DND-41 (cell line): ENCODE measurements at regions not wholly inside any gene's neighbourhood (a gene's known extent, or its start where the extent isn't known, plus 50 kb on each side); places are given as distances from the start of the nearest gene placed in this dataset.

Experiments
- CTCF ChIP-seq: IDR thresholded peaks from 2 replicates; pipeline ENCODE4 v1.5.1; 2012; ENCODE audit warnings: borderline replicate concordance, low read length, moderate library complexity, mild to moderate bottlenecking; ENCODE audit not compliant: poor library complexity, severe bottlenecking; ENCODE audit errors: extremely low read depth
- EZH2 ChIP-seq: IDR thresholded peaks from 3 replicates; pipeline ENCODE4 v1.6.1; 2012; ENCODE audit warnings: borderline replicate concordance, low read depth, mild to moderate bottlenecking, moderate library complexity, low read length, inconsistent platforms; ENCODE audit not compliant: severe bottlenecking

DNA sequence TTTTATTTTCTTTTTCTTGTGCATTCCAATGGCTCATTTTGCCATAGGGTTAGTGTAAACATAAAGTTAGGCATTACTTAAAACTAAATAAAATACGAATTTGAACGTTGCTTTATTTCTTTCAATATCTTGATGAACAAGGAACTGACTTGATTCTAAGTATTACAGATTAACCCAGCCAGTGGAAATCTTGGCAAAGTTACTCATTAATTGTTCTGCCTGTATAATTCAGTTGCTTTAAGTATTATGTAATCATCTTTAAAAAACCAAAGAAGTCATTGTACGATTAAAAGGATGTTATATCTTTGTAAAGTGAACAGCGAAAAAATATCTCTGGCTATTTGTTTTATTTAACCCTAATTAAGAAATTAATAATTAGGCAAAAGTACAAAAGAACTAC is 737.9 kb upstream of the BCHE start:
- TF ChIP-seq CTCF (no peak), EZH2 (no peak)
